Transverse colon (tissue), 4 donors: ENCODE measurements at regions not wholly inside any gene's neighbourhood (a gene's known extent, or its start where the extent isn't known, plus 50 kb on each side); places are given as distances from the start of the nearest gene placed in this dataset.

ENCODE experiments used
- DNase-seq: peaks from one replicate; pipeline ENCODE4 v3.0.0-alpha.2; 2019
- H3K27ac ChIP-seq, 4 donors: fragments of 200-600 bp; sonication (generic); 2 replicates each; pipeline ENCODE4 v1.5.1; 2016 to 2018; ENCODE audit warnings: inconsistent platforms in 4 of 4
- H3K27me3 ChIP-seq: fragments of 200-600 bp; sonication (generic); 2 replicates; pipeline ENCODE4 v1.5.1; 2017; ENCODE audit warnings: inconsistent platforms
- H3K36me3 ChIP-seq, 4 donors: fragments of 200-600 bp; sonication (generic); 2 replicates each; pipeline ENCODE4 v1.5.1; 2017 to 2019; ENCODE audit warnings: inconsistent platforms in 4 of 4
- H3K4me1 ChIP-seq, 4 donors: fragments of 200-600 bp; sonication (generic); 2 replicates each; pipeline ENCODE4 v1.5.1; 2017 to 2020; ENCODE audit warnings: inconsistent platforms in 4 of 4
- H3K4me3 ChIP-seq, 4 donors: fragments of 200-600 bp; sonication (generic); 1 replicate in 1 of 4; 2 replicates in 3 of 4; pipeline versions ENCODE4 v1.5.1 to v1.6.1; 2017 to 2019; ENCODE audit warnings: inconsistent platforms in 4 of 4
- H3K9me3 ChIP-seq, 2 donors: fragments of 200-600 bp; sonication (generic); 2 replicates each; pipeline ENCODE4 v1.5.1; 2017 to 2019; ENCODE audit warnings: inconsistent platforms in 2 of 2
- EP300 ChIP-seq: sonication (generic); formaldehyde crosslinking; IDR thresholded peaks from one replicate; pipeline ENCODE4 v1.6.1; 2017; ENCODE audit warnings: antibody characterized with exemption, low read depth
- POLR2A ChIP-seq: fragments of 450-650 bp; IDR thresholded peaks from one replicate; pipeline ENCODE4 v1.6.1; 2016; ENCODE audit warnings: antibody characterized with exemption, mild to moderate bottlenecking, moderate library complexity
- POLR2AphosphoS5 ChIP-seq, 3 donors: sonication (generic); formaldehyde crosslinking; IDR thresholded peaks; one replicate each; pipeline ENCODE4 v1.6.1; 2016; ENCODE audit warnings: antibody characterized with exemption in 3 of 3
- WGBS, 2 donors: methylation state at CpG; one replicate each; pipeline ENCODE4 v1.1.5; 2018; ENCODE audit warnings: low coverage in 1 of 2; 5-methylcytosine and 5-hydroxymethylcytosine counted together
- in situ Hi-C, 4 donors: fragments of 200-750 bp; cut with MboI; loops; one replicate each; pipeline versions ENCODE4 v1.15.0 to v1.15.1; 2017; ENCODE audit warnings: low sequenced_read_pairs in 3 of 4, low pct_ligation_motif_present in 1 of 4, low pct_unique_long_range_greater_than_20kb in 1 of 4
- intact Hi-C: fragments of 100-400 bp; cut with DNase I; formaldehyde crosslinking; loops from one replicate; pipeline ENCODE4 v1.15.1; 2023; ENCODE audit warnings: low total_unique reads
- TF ChIP-seq, protein P1 (sequence below), 5 experiments: fragments of 200-600 bp in 3 of 5; fragments of 450-650 bp in 2 of 5; sonication (generic) in 3 of 5; IDR thresholded peaks; 1 replicate in 2 of 5; 2 replicates in 3 of 5; pipeline ENCODE4 v1.5.1; 2016 to 2017; ENCODE audit warnings: antibody characterized with exemption in 5 of 5, inconsistent platforms in 3 of 5, mild to moderate bottlenecking in 2 of 5, moderate library complexity in 1 of 5

DNA sequence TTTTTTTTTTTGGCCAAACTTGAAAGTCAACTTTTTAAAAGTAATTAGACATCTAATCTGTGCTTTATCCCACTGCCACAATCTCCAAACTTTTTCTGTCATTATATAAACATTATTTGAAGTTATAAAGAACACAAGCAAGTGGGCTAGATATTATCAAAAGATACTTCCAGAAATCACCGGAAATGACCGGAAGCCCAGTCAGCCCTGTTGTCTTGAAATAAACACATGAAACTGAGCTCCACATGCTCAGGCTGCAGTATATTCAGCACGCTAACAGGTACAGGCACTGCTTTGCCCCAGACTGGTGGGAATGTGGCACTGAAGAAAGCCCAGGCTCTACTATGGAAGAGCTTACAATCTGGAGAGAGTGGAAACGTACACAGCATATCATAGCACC, 158.9 kb upstream of the PLEKHG7 start:
- TF ChIP-seq POLR2AphosphoS5 (IDR thresholded peaks at IDR 0.05) (no peak), EP300 (no peak), POLR2A (no peak)
- TF ChIP-seq, protein P1, sequence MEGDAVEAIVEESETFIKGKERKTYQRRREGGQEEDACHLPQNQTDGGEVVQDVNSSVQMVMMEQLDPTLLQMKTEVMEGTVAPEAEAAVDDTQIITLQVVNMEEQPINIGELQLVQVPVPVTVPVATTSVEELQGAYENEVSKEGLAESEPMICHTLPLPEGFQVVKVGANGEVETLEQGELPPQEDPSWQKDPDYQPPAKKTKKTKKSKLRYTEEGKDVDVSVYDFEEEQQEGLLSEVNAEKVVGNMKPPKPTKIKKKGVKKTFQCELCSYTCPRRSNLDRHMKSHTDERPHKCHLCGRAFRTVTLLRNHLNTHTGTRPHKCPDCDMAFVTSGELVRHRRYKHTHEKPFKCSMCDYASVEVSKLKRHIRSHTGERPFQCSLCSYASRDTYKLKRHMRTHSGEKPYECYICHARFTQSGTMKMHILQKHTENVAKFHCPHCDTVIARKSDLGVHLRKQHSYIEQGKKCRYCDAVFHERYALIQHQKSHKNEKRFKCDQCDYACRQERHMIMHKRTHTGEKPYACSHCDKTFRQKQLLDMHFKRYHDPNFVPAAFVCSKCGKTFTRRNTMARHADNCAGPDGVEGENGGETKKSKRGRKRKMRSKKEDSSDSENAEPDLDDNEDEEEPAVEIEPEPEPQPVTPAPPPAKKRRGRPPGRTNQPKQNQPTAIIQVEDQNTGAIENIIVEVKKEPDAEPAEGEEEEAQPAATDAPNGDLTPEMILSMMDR (IDR thresholded peaks at IDR 0.05): no peak
- Histone ChIP-seq H3K4me3 (peak overlapping the region in 1 of 4 donors; percentile 8), H3K27me3 (no peaks in the 10 kb centered on the region), H3K36me3 (no peaks in the 10 kb centered on the region), H3K9me3 (no peaks in the 10 kb centered on the region), H3K4me1 (peaks cover 28 to 73% (median 50%) of the 10 kb centered on the region in 4 donors), H3K27ac (peak overlapping the region; percentile 76 to 82 (median 80))
- in situ Hi-C loops (no loop called here), intact Hi-C loops (no loop called here)
- WGBS, 2 donors: 41 to 48% methylated on average over 4 of the region's 4 CpGs
- no peak for DNase-seq

GRCh38 chr12:92543359-92543758, 159.4 kb upstream of the PLEKHG7 start:
- in situ Hi-C loops (no loop called here), intact Hi-C loops (no loop called here)
- Histone ChIP-seq H3K27me3 (no peaks in the 10 kb centered on the region), H3K27ac (peak overlapping the region; percentile 76 to 82 (median 80)), H3K4me3 (no peak overlapping the region), H3K9me3 (no peaks in the 10 kb centered on the region), H3K4me1 (peaks cover 28 to 75% (median 51%) of the 10 kb centered on the region in 4 donors), H3K36me3 (no peaks in the 10 kb centered on the region)
- peak; percentile 29 for DNase-seq
- TF ChIP-seq POLR2A (no peak), POLR2AphosphoS5 (IDR thresholded peaks at IDR 0.05) (peak in 2 of 3 donors; percentile 53 to 81)
- WGBS, 2 donors: 0 to 13% methylated on average over 1 of the region's 1 CpG

GRCh38 chr12:92541731-92542130, 161.1 kb upstream of the PLEKHG7 start:
- Histone ChIP-seq H3K27ac (no peak overlapping the region), H3K4me1 (peaks cover 28 to 60% (median 41%) of the 10 kb centered on the region in 4 donors), H3K27me3 (no peaks in the 10 kb centered on the region), H3K4me3 (no peak overlapping the region), H3K36me3 (no peaks in the 10 kb centered on the region), H3K9me3 (no peaks in the 10 kb centered on the region)
- in situ Hi-C loops: no loop called here
- WGBS, 2 donors: 93 to 100% methylated on average over 1 to 2 of the region's 2 CpGs
- intact Hi-C loops: no loop called here
- DNase-seq: no peak
- TF ChIP-seq, protein P1 (IDR thresholded peaks at IDR 0.05): no peak

GRCh38 chr12:92540782-92541423, 161.9 kb upstream of the PLEKHG7 start:
- intact Hi-C loops (no loop called here), in situ Hi-C loops (no loop called here)
- Histone ChIP-seq H3K4me1 (peaks cover 28 to 52% (median 36%) of the 10 kb centered on the region in 4 donors), H3K27me3 (no peaks in the 10 kb centered on the region), H3K4me3 (no peak overlapping the region), H3K27ac (peak overlapping the region in 3 of 4 donors; percentile 5 to 56 (median 44)), H3K9me3 (no peaks in the 10 kb centered on the region), H3K36me3 (no peaks in the 10 kb centered on the region)
- WGBS, 2 donors: 84 to 90% methylated on average over 2 to 3 of the region's 3 CpGs
- no peak for DNase-seq
- TF ChIP-seq POLR2A (no peak), EP300 (no peak), POLR2AphosphoS5 (IDR thresholded peaks at IDR 0.05) (no peak)
- TF ChIP-seq, protein P1 (IDR thresholded peaks at IDR 0.05): no peak
